ENCODE measurements at regions not wholly inside any gene's neighbourhood (a gene's known extent, or its start where the extent isn't known, plus 50 kb on each side); places are given as distances from the start of the nearest gene placed in this dataset.

DNA sequence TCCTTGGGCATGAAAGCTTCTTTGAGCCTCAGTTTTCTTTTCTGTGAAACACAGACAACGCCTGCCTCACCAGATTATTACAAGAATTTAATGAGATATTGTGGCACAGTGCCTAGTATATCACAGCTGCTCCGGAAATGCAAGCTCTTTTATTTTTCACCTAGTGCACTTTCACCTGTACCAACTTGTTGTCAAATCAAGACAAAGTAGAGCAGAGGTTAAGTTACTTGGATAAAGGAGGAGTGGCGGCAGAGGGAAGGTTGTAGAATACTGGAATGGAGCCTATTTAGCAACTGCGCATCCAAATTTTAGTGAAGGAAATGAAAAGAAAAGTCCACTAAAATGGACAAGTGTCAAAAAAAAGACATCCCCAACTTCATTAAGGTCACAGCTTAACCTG is 54.9 kb upstream of the RHOBTB1 start:
- DNase-seq: no peak

DNA sequence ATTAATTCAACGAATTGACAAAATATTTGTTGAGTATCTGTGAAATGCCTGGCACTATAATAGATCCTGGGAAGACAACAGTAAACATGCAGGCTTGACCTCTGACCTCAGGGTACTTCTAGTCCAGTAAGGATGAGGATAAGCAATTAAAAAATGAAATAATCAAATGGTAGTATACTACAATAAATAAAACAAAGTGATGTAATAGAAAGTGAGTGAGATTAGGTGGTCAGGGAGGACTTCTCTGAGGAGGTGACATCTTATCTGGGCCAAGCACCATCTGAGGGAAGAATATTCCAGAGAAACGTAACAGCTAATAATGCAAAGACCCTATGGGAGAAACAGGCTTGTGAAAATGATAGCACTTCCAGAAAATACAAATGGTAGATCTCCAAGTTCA is 50.1 kb upstream of the RHOBTB1 start:
- DNase-seq: no peak
